DND-41 (cell line): ENCODE measurements at regions not wholly inside any gene's neighbourhood (a gene's known extent, or its start where the extent isn't known, plus 50 kb on each side); places are given as distances from the start of the nearest gene placed in this dataset.

ENCODE experiments used
- EZH2 ChIP-seq: IDR thresholded peaks from 3 replicates; pipeline ENCODE4 v1.6.1; 2012; ENCODE audit warnings: borderline replicate concordance, low read depth, mild to moderate bottlenecking, moderate library complexity, low read length, inconsistent platforms; ENCODE audit not compliant: severe bottlenecking
- TF ChIP-seq, protein P1 (sequence below): IDR thresholded peaks from 2 replicates; pipeline ENCODE4 v1.5.1; 2012; ENCODE audit warnings: borderline replicate concordance, low read length, moderate library complexity, mild to moderate bottlenecking; ENCODE audit not compliant: poor library complexity, severe bottlenecking; ENCODE audit errors: extremely low read depth

DNA sequence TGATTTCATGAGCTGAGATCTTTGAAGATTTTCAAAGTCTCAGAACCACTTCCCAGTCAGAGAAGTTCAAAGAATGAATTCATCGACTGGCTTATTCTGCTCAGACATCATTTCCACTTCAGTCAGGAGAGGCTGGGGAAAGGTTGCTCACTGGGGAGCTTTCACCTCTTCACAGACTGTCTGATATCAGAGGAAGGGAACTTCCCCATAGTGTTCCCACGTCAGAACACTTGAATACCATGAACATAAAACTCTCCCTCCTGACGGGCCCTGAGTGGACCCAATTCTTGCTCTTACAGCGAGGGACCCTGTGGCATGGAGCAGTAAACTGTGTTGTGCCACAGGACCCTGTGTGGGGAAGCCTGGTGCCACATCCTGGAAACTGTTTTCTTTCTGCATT, 492.6 kb downstream of the COG6 start:
- TF ChIP-seq, protein P1, sequence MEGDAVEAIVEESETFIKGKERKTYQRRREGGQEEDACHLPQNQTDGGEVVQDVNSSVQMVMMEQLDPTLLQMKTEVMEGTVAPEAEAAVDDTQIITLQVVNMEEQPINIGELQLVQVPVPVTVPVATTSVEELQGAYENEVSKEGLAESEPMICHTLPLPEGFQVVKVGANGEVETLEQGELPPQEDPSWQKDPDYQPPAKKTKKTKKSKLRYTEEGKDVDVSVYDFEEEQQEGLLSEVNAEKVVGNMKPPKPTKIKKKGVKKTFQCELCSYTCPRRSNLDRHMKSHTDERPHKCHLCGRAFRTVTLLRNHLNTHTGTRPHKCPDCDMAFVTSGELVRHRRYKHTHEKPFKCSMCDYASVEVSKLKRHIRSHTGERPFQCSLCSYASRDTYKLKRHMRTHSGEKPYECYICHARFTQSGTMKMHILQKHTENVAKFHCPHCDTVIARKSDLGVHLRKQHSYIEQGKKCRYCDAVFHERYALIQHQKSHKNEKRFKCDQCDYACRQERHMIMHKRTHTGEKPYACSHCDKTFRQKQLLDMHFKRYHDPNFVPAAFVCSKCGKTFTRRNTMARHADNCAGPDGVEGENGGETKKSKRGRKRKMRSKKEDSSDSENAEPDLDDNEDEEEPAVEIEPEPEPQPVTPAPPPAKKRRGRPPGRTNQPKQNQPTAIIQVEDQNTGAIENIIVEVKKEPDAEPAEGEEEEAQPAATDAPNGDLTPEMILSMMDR: no peak
- no peak for TF ChIP-seq EZH2
